GM23338 (cell line): ENCODE measurements at regions not wholly inside any gene's neighbourhood (a gene's known extent, or its start where the extent isn't known, plus 50 kb on each side); places are given as distances from the start of the nearest gene placed in this dataset.

Experiments
- ATAC-seq: fragments of 200-7000 bp; cut with Tn5 transposase; 3 replicates; pipeline ENCODE4 v1.9.1; 2020
- DNase-seq: peaks from one replicate; pipeline ENCODE4 v3.0.0-alpha.2; 2015; ENCODE audit warnings: low spot score
- H2AFZ ChIP-seq: fragments of 200-600 bp; sonication (generic); 2 replicates; pipeline ENCODE4 v1.8.0; 2016; ENCODE audit warnings: antibody characterized with exemption, mild to moderate bottlenecking, moderate library complexity
- H3F3A ChIP-seq: fragments of 200-600 bp; sonication (generic); replicated peaks from 2 replicates; pipeline ENCODE4 v1.8.0; 2017; ENCODE audit warnings: antibody characterized with exemption, mixed run types, low read depth
- H3K27ac ChIP-seq: fragments of 200-600 bp; sonication (generic); 2 replicates; pipeline ENCODE4 v1.6.1; 2016; ENCODE audit warnings: low read depth
- H3K27me3 ChIP-seq: fragments of 200-600 bp; sonication (generic); 2 replicates; pipeline ENCODE4 v1.8.0; 2016; ENCODE audit warnings: mild to moderate bottlenecking, mixed run types, moderate library complexity; ENCODE audit not compliant: insufficient read depth
- H3K36me3 ChIP-seq: fragments of 200-600 bp; sonication (generic); 2 replicates; pipeline ENCODE4 v1.8.0; 2016; ENCODE audit warnings: mild to moderate bottlenecking; ENCODE audit not compliant: insufficient read depth
- H3K4me1 ChIP-seq: fragments of 200-600 bp; sonication (generic); 2 replicates; pipeline ENCODE4 v1.8.0; 2016; ENCODE audit warnings: mild to moderate bottlenecking, moderate library complexity; ENCODE audit not compliant: insufficient read depth
- H3K4me2 ChIP-seq: fragments of 200-600 bp; sonication (generic); 2 replicates; pipeline ENCODE4 v1.7.1; 2017; ENCODE audit warnings: mixed run types
- H3K4me3 ChIP-seq: fragments of 200-600 bp; sonication (generic); 2 replicates; pipeline ENCODE4 v1.6.1; 2016; ENCODE audit warnings: mixed run types
- H3K79me2 ChIP-seq: fragments of 200-600 bp; sonication (generic); replicated peaks from 2 replicates; pipeline ENCODE4 v1.8.0; 2017; ENCODE audit warnings: mild to moderate bottlenecking; ENCODE audit not compliant: insufficient read depth
- H3K9me2 ChIP-seq: fragments of 200-600 bp; sonication (generic); 2 replicates; pipeline ENCODE4 v1.8.0; 2017; ENCODE audit not compliant: insufficient read depth
- H4K20me1 ChIP-seq: fragments of 200-600 bp; sonication (generic); replicated peaks from 2 replicates; pipeline ENCODE4 v1.8.0; 2017; ENCODE audit warnings: mild to moderate bottlenecking; ENCODE audit not compliant: insufficient read depth
- H3K27ac Mint-ChIP-seq: 2 replicates; pipeline ENCODE4 v1.8.0; 2020; ENCODE audit warnings: inconsistent platforms, mild to moderate bottlenecking, moderate library complexity, mixed read lengths
- H3K27me3 Mint-ChIP-seq: 3 replicates; pipeline ENCODE4 v1.8.0; 2022; ENCODE audit warnings: low read depth, mild to moderate bottlenecking, moderate library complexity, mixed read lengths, inconsistent platforms; ENCODE audit not compliant: insufficient read depth, poor library complexity
- H3K36me3 Mint-ChIP-seq: 3 replicates; pipeline ENCODE4 v1.8.0; 2021; ENCODE audit warnings: low read depth, mild to moderate bottlenecking, inconsistent platforms, moderate library complexity, mixed read lengths
- H3K4me1 Mint-ChIP-seq: 3 replicates; pipeline ENCODE4 v1.8.0; 2020; ENCODE audit warnings: mild to moderate bottlenecking, inconsistent platforms, mixed read lengths
- H3K4me3 Mint-ChIP-seq: 3 replicates; pipeline ENCODE4 v1.8.0; 2021; ENCODE audit warnings: moderate library complexity, mild to moderate bottlenecking, inconsistent platforms, mixed read lengths
- H3K9me3 Mint-ChIP-seq: 3 replicates; pipeline ENCODE4 v1.8.0; 2020; ENCODE audit warnings: moderate library complexity, mild to moderate bottlenecking, inconsistent platforms, mixed read lengths
- EZH2phosphoT487 ChIP-seq: fragments of 200-600 bp; sonication (generic); IDR thresholded peaks from one replicate; pipeline ENCODE4 v1.8.1; 2018; ENCODE audit warnings: antibody characterized with exemption; ENCODE audit not compliant: unreplicated experiment
- NANOG ChIP-seq: IDR thresholded peaks from 2 replicates; pipeline ENCODE4 v1.6.1; 2016; ENCODE audit warnings: antibody characterized with exemption, borderline replicate concordance
- POLR2AphosphoS5 ChIP-seq: IDR thresholded peaks from 2 replicates; pipeline ENCODE4 v1.6.1; 2016; ENCODE audit warnings: antibody characterized with exemption, low read depth
- ZNF331 ChIP-seq: fragments of 250-450 bp; sonication (Bioruptor Pico); IDR thresholded peaks from 2 replicates; pipeline ENCODE4 v1.5.0; 2020; ENCODE audit warnings: low read depth, mild to moderate bottlenecking, moderate library complexity
- TF ChIP-seq, protein P1 (sequence below), 2 experiments: fragments of 200-600 bp in 1 of 2; sonication (generic) in 1 of 2; conservative IDR thresholded peaks; 2 replicates each; pipeline versions ENCODE4 v1.5.1 to v1.6.1; 2016 to 2017; ENCODE audit warnings: antibody characterized with exemption in 2 of 2, low read depth in 2 of 2, mild to moderate bottlenecking in 2 of 2, moderate library complexity in 1 of 2
- TF ChIP-seq, protein P2 (sequence below): fragments of 250-450 bp; sonication (Bioruptor Pico); IDR thresholded peaks from 2 replicates; pipeline ENCODE4 v1.5.0; 2020; ENCODE audit warnings: mild to moderate bottlenecking, moderate library complexity
- TF ChIP-seq, protein P3 (sequence below): IDR thresholded peaks from one replicate; pipeline ENCODE4 v1.6.1; 2018; ENCODE audit warnings: antibody characterized with exemption; ENCODE audit not compliant: unreplicated experiment

DNA sequence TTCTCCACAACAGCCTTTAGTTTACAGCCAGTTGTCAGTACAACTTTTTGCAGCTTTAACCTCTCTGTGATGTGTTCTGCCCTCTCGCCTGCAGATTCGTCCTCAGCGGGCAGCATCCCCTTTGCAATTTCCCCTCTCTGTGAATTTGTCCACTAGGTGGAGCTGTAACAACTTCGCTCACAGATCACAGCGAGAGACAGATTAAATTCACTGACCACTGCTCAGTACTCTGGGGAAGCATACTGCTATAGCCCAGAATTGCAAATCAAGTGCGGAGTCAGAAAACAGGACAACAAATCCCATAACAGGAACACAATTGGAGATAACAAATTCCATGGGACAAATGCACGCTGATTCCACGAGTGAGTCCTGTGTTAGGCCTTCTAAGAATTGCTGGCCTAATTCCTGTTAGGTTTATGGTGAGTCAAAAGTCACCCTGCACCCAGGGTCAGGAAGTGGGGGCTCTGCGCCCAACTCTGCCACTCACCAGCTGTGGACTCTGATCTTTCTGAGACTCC, 2124.9 kb downstream of the MAT2B start:
- ATAC-seq (peak; percentile 98), DNase-seq (peak; percentile 91)
- Histone ChIP-seq H4K20me1 (no peaks in the 10 kb centered on the region), H2AFZ (no peak overlapping the region), H3F3A (no peaks in the 10 kb centered on the region), H3K36me3 (no peaks in the 10 kb centered on the region), H3K27me3 (no peaks in the 10 kb centered on the region), H3K4me3 (no peak overlapping the region), H3K79me2 (no peaks in the 10 kb centered on the region), H3K4me1 (peaks cover 31% of the 10 kb centered on the region), H3K4me2 (no peak overlapping the region), H3K9me2 (no peaks in the 10 kb centered on the region), H3K27ac (no peak overlapping the region)
- peaks cover 4% of the 10 kb centered on the region for H3K27me3 Mint-ChIP-seq
- TF ChIP-seq, protein P1, sequence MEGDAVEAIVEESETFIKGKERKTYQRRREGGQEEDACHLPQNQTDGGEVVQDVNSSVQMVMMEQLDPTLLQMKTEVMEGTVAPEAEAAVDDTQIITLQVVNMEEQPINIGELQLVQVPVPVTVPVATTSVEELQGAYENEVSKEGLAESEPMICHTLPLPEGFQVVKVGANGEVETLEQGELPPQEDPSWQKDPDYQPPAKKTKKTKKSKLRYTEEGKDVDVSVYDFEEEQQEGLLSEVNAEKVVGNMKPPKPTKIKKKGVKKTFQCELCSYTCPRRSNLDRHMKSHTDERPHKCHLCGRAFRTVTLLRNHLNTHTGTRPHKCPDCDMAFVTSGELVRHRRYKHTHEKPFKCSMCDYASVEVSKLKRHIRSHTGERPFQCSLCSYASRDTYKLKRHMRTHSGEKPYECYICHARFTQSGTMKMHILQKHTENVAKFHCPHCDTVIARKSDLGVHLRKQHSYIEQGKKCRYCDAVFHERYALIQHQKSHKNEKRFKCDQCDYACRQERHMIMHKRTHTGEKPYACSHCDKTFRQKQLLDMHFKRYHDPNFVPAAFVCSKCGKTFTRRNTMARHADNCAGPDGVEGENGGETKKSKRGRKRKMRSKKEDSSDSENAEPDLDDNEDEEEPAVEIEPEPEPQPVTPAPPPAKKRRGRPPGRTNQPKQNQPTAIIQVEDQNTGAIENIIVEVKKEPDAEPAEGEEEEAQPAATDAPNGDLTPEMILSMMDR (conservative IDR thresholded peaks at IDR 0.05; ENCODE audit: low read depth in 2 of 2), result peak; percentile 93 to 94
- no peak for TF ChIP-seq POLR2AphosphoS5
- no peaks in the 10 kb centered on the region for H3K9me3 Mint-ChIP-seq
- H3K4me1 Mint-ChIP-seq, result peaks cover 24% of the 10 kb centered on the region
- H3K27ac Mint-ChIP-seq, result no peak overlapping the region
- H3K4me3 Mint-ChIP-seq, result no peak overlapping the region
- H3K36me3 Mint-ChIP-seq, result no peaks in the 10 kb centered on the region

DNA sequence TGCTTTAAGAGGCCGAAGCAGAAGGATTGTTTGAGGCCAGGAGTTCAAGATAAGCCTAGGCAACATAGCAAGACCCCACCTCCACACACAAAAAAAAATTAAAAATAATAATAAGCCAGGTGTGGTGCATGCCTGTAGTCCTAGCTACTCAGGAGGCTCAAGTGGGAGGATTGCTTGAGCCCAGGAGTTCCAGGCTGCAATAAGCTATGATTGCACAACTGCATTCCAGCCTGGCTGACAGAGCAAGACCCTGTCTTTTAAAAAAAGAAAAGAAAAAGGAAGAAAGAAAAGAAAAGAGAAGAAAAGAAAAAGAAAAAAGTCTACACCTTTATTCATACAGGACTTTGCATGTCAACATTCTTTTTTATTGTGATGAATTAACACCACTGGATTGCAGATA, 2125.8 kb downstream of the MAT2B start:
- DNase-seq (no peak), ATAC-seq (no peak)
- Histone ChIP-seq H3K27ac (no peak overlapping the region), H3K79me2 (no peaks in the 10 kb centered on the region), H3K36me3 (no peaks in the 10 kb centered on the region), H3K9me2 (no peaks in the 10 kb centered on the region), H3K4me2 (no peak overlapping the region), H4K20me1 (no peaks in the 10 kb centered on the region), H3K27me3 (no peaks in the 10 kb centered on the region), H3K4me3 (no peak overlapping the region), H2AFZ (no peak overlapping the region), H3F3A (no peaks in the 10 kb centered on the region), H3K4me1 (peaks cover 39% of the 10 kb centered on the region)
- Mint-ChIP-seq H3K27ac (no peak overlapping the region), H3K27me3 (peaks cover 4% of the 10 kb centered on the region), H3K4me3 (no peak overlapping the region), H3K9me3 (no peaks in the 10 kb centered on the region; the same call in 2 of the 3 replicates), H3K4me1 (peaks cover 32% of the 10 kb centered on the region), H3K36me3 (no peaks in the 10 kb centered on the region)
- TF ChIP-seq NANOG, result no peak
- TF ChIP-seq ZNF331 (CRISPR knock-in tag), result no peak
- no peak for TF ChIP-seq POLR2AphosphoS5
- no peak for TF ChIP-seq EZH2phosphoT487
- TF ChIP-seq, protein P2, sequence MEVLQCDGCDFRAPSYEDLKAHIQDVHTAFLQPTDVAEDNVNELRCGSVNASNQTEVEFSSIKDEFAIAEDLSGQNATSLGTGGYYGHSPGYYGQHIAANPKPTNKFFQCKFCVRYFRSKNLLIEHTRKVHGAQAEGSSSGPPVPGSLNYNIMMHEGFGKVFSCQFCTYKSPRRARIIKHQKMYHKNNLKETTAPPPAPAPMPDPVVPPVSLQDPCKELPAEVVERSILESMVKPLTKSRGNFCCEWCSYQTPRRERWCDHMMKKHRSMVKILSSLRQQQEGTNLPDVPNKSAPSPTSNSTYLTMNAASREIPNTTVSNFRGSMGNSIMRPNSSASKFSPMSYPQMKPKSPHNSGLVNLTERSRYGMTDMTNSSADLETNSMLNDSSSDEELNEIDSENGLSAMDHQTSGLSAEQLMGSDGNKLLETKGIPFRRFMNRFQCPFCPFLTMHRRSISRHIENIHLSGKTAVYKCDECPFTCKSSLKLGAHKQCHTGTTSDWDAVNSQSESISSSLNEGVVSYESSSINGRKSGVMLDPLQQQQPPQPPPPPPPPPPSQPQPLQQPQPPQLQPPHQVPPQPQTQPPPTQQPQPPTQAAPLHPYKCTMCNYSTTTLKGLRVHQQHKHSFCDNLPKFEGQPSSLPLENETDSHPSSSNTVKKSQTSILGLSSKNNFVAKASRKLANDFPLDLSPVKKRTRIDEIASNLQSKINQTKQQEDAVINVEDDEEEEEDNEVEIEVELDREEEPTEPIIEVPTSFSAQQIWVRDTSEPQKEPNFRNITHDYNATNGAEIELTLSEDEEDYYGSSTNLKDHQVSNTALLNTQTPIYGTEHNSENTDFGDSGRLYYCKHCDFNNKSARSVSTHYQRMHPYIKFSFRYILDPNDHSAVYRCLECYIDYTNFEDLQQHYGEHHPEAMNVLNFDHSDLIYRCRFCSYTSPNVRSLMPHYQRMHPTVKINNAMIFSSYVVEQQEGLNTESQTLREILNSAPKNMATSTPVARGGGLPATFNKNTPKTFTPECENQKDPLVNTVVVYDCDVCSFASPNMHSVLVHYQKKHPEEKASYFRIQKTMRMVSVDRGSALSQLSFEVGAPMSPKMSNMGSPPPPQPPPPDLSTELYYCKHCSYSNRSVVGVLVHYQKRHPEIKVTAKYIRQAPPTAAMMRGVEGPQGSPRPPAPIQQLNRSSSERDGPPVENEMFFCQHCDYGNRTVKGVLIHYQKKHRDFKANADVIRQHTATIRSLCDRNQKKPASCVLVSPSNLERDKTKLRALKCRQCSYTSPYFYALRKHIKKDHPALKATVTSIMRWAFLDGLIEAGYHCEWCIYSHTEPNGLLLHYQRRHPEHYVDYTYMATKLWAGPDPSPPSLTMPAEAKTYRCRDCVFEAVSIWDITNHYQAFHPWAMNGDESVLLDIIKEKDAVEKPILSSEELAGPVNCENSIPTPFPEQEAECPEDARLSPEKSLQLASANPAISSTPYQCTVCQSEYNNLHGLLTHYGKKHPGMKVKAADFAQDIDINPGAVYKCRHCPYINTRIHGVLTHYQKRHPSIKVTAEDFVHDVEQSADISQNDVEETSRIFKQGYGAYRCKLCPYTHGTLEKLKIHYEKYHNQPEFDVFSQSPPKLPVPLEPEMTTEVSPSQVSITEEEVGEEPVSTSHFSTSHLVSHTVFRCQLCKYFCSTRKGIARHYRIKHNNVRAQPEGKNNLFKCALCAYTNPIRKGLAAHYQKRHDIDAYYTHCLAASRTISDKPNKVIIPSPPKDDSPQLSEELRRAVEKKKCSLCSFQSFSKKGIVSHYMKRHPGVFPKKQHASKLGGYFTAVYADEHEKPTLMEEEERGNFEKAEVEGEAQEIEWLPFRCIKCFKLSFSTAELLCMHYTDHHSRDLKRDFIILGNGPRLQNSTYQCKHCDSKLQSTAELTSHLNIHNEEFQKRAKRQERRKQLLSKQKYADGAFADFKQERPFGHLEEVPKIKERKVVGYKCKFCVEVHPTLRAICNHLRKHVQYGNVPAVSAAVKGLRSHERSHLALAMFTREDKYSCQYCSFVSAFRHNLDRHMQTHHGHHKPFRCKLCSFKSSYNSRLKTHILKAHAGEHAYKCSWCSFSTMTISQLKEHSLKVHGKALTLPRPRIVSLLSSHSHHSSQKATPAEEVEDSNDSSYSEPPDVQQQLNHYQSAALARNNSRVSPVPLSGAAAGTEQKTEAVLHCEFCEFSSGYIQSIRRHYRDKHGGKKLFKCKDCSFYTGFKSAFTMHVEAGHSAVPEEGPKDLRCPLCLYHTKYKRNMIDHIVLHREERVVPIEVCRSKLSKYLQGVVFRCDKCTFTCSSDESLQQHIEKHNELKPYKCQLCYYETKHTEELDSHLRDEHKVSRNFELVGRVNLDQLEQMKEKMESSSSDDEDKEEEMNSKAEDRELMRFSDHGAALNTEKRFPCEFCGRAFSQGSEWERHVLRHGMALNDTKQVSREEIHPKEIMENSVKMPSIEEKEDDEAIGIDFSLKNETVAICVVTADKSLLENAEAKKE (CRISPR knock-in tag), result no peak
- TF ChIP-seq, protein P1 (conservative IDR thresholded peaks at IDR 0.05; ENCODE audit: low read depth in 2 of 2), result no peak
- TF ChIP-seq, protein P3, sequence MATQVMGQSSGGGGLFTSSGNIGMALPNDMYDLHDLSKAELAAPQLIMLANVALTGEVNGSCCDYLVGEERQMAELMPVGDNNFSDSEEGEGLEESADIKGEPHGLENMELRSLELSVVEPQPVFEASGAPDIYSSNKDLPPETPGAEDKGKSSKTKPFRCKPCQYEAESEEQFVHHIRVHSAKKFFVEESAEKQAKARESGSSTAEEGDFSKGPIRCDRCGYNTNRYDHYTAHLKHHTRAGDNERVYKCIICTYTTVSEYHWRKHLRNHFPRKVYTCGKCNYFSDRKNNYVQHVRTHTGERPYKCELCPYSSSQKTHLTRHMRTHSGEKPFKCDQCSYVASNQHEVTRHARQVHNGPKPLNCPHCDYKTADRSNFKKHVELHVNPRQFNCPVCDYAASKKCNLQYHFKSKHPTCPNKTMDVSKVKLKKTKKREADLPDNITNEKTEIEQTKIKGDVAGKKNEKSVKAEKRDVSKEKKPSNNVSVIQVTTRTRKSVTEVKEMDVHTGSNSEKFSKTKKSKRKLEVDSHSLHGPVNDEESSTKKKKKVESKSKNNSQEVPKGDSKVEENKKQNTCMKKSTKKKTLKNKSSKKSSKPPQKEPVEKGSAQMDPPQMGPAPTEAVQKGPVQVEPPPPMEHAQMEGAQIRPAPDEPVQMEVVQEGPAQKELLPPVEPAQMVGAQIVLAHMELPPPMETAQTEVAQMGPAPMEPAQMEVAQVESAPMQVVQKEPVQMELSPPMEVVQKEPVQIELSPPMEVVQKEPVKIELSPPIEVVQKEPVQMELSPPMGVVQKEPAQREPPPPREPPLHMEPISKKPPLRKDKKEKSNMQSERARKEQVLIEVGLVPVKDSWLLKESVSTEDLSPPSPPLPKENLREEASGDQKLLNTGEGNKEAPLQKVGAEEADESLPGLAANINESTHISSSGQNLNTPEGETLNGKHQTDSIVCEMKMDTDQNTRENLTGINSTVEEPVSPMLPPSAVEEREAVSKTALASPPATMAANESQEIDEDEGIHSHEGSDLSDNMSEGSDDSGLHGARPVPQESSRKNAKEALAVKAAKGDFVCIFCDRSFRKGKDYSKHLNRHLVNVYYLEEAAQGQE, result no peak
